GM18873 (cell line): ENCODE measurements at regions not wholly inside any gene's neighbourhood (a gene's known extent, or its start where the extent isn't known, plus 50 kb on each side); places are given as distances from the start of the nearest gene placed in this dataset.
"Not testable (repeated sequence)": the region's sequence is repeated elsewhere in the genome, so short reads cannot be mapped to it uniquely, and the experiment has no call there.

Experiments used
- ATAC-seq: cut with Tn5 transposase; IDR thresholded peaks from one replicate; pipeline ENCODE4 v1.9.1; 2021; ENCODE audit warnings: mild to moderate bottlenecking, moderate library complexity, moderate number of reproducible peaks; ENCODE audit not compliant: unreplicated experiment, low FRiP score

- ATAC-seq, result no peak
These were observed 2463.1 kb downstream of the PCDH9 start for GRCh38 chr13:64767054-64767453.

- no peak for ATAC-seq
These were observed 2464.5 kb downstream of the PCDH9 start for GRCh38 chr13:64765636-64766035.

- ATAC-seq, result no peak
These were observed 2471.5 kb downstream of the PCDH9 start for GRCh38 chr13:64758521-64759244.

GRCh38 chr13:64756621-64757020 lies 2473.5 kb downstream of the PCDH9 start:
- ATAC-seq, result no peak

GRCh38 chr13:64755961-64756360 lies 2474.2 kb downstream of the PCDH9 start:
- ATAC-seq, result no peak

- ATAC-seq, result no peak
These were observed 2476.7 kb downstream of the PCDH9 start for GRCh38 chr13:64753233-64754000.

- no peak for ATAC-seq
These were observed 2480.8 kb downstream of the PCDH9 start for GRCh38 chr13:64749301-64749700.

- no peak for ATAC-seq
These were observed 2483.3 kb downstream of the PCDH9 start for GRCh38 chr13:64746845-64747244.

- no peak for ATAC-seq
These were observed 2489.6 kb downstream of the PCDH9 start for GRCh38 chr13:64740493-64740892.

GRCh38 chr13:64725492-64725891 lies 2504.6 kb downstream of the PCDH9 start:
- no peak for ATAC-seq

- ATAC-seq, result no peak
These were observed 2506.4 kb downstream of the PCDH9 start for GRCh38 chr13:64723724-64724123.

GRCh38 chr13:64718116-64718515 lies 2512.0 kb downstream of the PCDH9 start:
- ATAC-seq, result no peak

- no peak for ATAC-seq
These were observed 2513.2 kb downstream of the PCDH9 start for GRCh38 chr13:64716936-64717335.

GRCh38 chr13:64709079-64709478 lies 2521.1 kb downstream of the PCDH9 start:
- no peak for ATAC-seq

GRCh38 chr13:64704121-64704649 lies 2526.0 kb downstream of the PCDH9 start:
- ATAC-seq, result no peak

- ATAC-seq, result no peak
These were observed 2532.9 kb downstream of the PCDH9 start for GRCh38 chr13:64697226-64697625.

- ATAC-seq, result no peak
These were observed 2541.1 kb downstream of the PCDH9 start for GRCh38 chr13:64688893-64689677.

GRCh38 chr13:64686536-64686935 lies 2543.6 kb downstream of the PCDH9 start:
- not testable (repeated sequence) for ATAC-seq

- no peak for ATAC-seq
These were observed 2545.3 kb downstream of the PCDH9 start for GRCh38 chr13:64684685-64685431.

- no peak for ATAC-seq
These were observed 2546.0 kb downstream of the PCDH9 start for GRCh38 chr13:64684108-64684507.
